NB4 (cell line): ENCODE measurements at regions not wholly inside any gene's neighbourhood (a gene's known extent, or its start where the extent isn't known, plus 50 kb on each side); places are given as distances from the start of the nearest gene placed in this dataset.

ENCODE experiments used
- POLR2A ChIP-seq: IDR thresholded peaks from 2 replicates; pipeline ENCODE4 v1.6.1; 2011; ENCODE audit warnings: mild to moderate bottlenecking; ENCODE audit not compliant: insufficient read length; ENCODE audit errors: extremely low read depth
- TF ChIP-seq, protein P1 (sequence below): IDR thresholded peaks from one replicate; pipeline ENCODE4 v1.5.1; 2012; ENCODE audit warnings: low read depth, low read length

DNA sequence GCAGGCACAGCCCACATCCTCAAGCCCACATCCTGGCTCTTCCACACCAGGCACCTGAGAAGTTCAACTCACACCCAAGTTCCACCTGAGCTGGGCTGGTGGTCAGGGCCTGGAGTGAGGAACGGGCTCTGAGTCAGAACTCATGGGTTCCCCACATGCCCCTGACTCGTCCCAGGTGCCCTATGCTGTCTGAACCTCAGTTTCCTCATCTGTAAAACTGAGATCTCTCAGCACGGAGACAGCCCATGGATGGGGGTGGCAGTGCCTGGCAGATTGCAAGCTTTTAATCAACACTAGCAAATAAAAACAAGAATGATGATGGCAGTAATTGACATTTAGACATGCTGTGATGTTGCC lies 307.8 kb downstream of the NDUFA10 start:
- TF ChIP-seq, protein P1, sequence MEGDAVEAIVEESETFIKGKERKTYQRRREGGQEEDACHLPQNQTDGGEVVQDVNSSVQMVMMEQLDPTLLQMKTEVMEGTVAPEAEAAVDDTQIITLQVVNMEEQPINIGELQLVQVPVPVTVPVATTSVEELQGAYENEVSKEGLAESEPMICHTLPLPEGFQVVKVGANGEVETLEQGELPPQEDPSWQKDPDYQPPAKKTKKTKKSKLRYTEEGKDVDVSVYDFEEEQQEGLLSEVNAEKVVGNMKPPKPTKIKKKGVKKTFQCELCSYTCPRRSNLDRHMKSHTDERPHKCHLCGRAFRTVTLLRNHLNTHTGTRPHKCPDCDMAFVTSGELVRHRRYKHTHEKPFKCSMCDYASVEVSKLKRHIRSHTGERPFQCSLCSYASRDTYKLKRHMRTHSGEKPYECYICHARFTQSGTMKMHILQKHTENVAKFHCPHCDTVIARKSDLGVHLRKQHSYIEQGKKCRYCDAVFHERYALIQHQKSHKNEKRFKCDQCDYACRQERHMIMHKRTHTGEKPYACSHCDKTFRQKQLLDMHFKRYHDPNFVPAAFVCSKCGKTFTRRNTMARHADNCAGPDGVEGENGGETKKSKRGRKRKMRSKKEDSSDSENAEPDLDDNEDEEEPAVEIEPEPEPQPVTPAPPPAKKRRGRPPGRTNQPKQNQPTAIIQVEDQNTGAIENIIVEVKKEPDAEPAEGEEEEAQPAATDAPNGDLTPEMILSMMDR: no peak
- TF ChIP-seq POLR2A: no peak
